ENCODE measurements at regions not wholly inside any gene's neighbourhood (a gene's known extent, or its start where the extent isn't known, plus 50 kb on each side); places are given as distances from the start of the nearest gene placed in this dataset.
A peak's percentile ranks its signal among the peaks of the same experiment; 100 is the strongest.
"Not testable (repeated sequence)": the region's sequence is repeated elsewhere in the genome, so short reads cannot be mapped to it uniquely, and the experiment has no call there.

DNA sequence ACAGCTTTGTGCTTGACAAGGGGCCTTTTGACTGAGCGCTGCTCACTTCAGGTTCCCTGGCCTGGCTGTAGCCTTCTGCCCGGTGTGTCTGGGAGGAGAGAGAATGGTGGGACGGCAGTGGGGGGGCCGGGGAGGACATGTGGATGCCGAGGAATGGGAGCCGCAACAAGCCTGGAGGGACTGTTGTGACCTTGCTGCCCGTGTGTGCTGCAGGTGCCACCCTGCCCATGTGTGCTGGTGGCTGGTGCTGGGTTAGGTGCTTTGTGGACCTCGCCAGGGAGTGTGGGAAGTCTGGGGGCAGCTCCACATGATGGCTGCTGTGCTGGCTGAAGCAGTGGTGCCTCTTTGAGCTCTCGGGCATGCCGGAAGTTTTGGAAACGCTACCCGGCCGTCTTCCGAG lies 132.1 kb downstream of the LAT start:
- H3K27ac ChIP-seq (ENCODE audit: extremely low read depth, low read depth, low read length) = no peak overlapping the region
- POLR2A ChIA-PET = no interaction called here
- TF ChIP-seq ZNF561 (tag by site-specific recombination; IDR thresholded peaks at IDR 0.05; ENCODE audit: borderline replicate concordance) = no peak
- TF ChIP-seq ZNF184 (tag by site-specific recombination; IDR thresholded peaks at IDR 0.05) = no peak
- no peak for TF ChIP-seq ZNF112 (tag by site-specific recombination; IDR thresholded peaks at IDR 0.05)
- TF ChIP-seq PRDM1 (tag by site-specific recombination; IDR thresholded peaks at IDR 0.05) = no peak
- TF ChIP-seq ZNF530 (tag by site-specific recombination; IDR thresholded peaks at IDR 0.05; ENCODE audit: low read depth) = no peak
- TF ChIP-seq, protein P1, sequence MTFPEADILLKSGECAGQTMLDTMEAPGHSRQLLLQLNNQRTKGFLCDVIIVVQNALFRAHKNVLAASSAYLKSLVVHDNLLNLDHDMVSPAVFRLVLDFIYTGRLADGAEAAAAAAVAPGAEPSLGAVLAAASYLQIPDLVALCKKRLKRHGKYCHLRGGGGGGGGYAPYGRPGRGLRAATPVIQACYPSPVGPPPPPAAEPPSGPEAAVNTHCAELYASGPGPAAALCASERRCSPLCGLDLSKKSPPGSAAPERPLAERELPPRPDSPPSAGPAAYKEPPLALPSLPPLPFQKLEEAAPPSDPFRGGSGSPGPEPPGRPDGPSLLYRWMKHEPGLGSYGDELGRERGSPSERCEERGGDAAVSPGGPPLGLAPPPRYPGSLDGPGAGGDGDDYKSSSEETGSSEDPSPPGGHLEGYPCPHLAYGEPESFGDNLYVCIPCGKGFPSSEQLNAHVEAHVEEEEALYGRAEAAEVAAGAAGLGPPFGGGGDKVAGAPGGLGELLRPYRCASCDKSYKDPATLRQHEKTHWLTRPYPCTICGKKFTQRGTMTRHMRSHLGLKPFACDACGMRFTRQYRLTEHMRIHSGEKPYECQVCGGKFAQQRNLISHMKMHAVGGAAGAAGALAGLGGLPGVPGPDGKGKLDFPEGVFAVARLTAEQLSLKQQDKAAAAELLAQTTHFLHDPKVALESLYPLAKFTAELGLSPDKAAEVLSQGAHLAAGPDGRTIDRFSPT (tag by site-specific recombination; IDR thresholded peaks at IDR 0.05) = no peak
- TF ChIP-seq, protein P2, sequence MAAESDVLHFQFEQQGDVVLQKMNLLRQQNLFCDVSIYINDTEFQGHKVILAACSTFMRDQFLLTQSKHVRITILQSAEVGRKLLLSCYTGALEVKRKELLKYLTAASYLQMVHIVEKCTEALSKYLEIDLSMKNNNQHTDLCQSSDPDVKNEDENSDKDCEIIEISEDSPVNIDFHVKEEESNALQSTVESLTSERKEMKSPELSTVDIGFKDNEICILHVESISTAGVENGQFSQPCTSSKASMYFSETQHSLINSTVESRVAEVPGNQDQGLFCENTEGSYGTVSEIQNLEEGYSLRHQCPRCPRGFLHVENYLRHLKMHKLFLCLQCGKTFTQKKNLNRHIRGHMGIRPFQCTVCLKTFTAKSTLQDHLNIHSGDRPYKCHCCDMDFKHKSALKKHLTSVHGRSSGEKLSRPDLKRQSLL (tag by site-specific recombination; IDR thresholded peaks at IDR 0.05) = no peak
- no peaks in the 10 kb centered on the region for H3K36me3 ChIP-seq (ENCODE audit: control insufficient read depth in 2 of 2, insufficient read depth in 1 of 2, low read length in 2 of 2)
- CTCF ChIA-PET = no interaction called here
- H3K4me3 ChIP-seq (ENCODE audit: low read depth, low read length) = no peak overlapping the region
- H3K9me3 ChIP-seq (ENCODE audit: control insufficient read depth, insufficient read depth, low read depth, low read length) = no peaks in the 10 kb centered on the region
- no peaks in the 10 kb centered on the region for H3K4me1 ChIP-seq (ENCODE audit: control insufficient read depth, insufficient read depth, low read length)

DNA sequence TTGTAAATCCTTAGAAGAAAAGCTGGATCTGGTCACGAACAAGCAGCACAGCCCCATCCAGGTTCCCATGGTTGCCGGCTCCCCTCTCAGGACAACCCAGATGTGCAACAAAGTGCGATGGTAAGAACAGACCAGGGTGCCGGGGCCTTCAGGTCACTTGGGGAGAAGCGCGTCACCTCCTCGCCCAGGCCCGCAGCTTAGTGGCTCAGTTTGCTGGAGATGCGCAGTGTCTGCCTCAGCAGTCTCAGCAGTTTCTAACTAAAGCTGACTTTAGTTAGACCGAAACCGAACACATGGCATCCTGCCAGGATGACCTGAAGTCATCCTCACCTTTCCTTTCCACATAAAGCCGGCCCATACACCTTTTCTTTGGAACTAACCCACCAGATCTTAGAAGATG lies 131.4 kb downstream of the LAT start:
- H3K27ac ChIP-seq (ENCODE audit: extremely low read depth, low read depth, low read length); H3K9me3 ChIP-seq (ENCODE audit: control insufficient read depth, insufficient read depth, low read depth, low read length); H3K36me3 ChIP-seq (ENCODE audit: control insufficient read depth in 2 of 2, insufficient read depth in 1 of 2, low read length in 2 of 2); POLR2A ChIA-PET; H3K4me1 ChIP-seq (ENCODE audit: control insufficient read depth, insufficient read depth, low read length); H3K4me3 ChIP-seq (ENCODE audit: low read depth, low read length): not testable (repeated sequence)
- CTCF ChIA-PET = interaction anchor here (0.6 to 1.1 kb wide), 2 partner anchors 143 to 200 kb away, joined by 3 to 4 read pairs; no protein-coding TSS in a partner anchor

DNA sequence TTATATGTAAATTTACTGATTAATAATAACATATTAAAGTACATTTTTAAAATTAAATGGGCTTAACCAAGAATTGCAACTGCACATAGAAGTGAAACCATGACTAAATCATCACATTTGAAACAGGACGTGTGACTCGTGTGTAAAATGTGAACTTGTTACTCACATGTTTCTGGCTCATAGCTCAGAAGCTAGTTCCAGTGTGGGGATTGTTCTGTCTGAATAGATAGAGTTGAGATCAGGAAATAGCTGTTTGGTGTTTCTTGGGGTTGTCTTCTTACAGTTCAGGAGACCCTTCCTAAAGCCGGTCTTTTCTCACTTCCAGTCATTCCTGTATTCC lies 130.9 kb downstream of the LAT start:
- H3K9me3 ChIP-seq (ENCODE audit: control insufficient read depth, insufficient read depth, low read depth, low read length); H3K36me3 ChIP-seq (ENCODE audit: control insufficient read depth in 2 of 2, insufficient read depth in 1 of 2, low read length in 2 of 2); H3K4me1 ChIP-seq (ENCODE audit: control insufficient read depth, insufficient read depth, low read length); H3K27ac ChIP-seq (ENCODE audit: extremely low read depth, low read depth, low read length); POLR2A ChIA-PET; H3K4me3 ChIP-seq (ENCODE audit: low read depth, low read length): not testable (repeated sequence)
- CTCF ChIA-PET = interaction anchor here (0.8 to 1.2 kb wide), 3 partner anchors 18 to 200 kb away, joined by 3 to 4 read pairs (median 4); no protein-coding TSS in a partner anchor

DNA sequence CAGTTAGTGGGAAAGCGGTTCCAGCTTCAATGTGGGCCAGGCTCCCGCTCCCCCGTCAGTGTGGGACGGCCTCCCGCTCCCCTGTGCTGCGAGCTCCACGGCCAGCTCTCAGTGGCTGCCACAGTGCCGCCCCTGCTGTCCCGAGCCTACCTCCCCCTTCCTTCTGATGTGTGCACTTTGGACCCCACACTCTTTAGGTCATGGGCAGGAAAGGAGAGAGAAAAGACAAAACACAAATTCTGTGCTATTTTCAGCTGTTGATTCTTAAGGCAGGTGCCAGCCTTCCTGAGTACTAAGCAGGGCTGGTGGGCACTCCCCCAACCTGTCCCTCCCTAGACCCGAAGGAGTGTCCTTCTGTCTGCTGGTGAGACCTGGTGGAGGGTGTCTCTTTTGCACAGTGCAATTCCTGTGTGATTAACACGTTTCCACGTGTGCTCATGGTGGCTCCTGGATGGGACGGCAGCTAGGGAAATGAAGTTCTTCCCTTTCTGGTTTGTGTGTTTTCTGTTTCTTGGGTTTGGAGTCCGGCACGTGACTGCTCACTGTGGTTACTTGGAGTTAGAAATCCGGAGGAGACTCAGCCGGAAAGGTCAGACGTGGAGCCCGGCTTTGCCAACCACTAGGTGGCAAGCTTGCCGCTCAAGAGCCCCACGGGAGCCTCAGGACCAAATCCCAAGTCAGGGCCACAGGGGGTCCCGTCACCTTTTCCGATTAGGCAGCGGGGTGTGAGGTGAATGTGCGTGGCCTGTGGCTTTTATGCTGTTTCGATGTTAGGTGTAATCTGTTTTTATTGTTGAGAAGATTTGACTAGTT lies 130.3 kb downstream of the LAT start:
- H3K4me3 ChIP-seq (ENCODE audit: low read depth, low read length); H3K4me1 ChIP-seq (ENCODE audit: control insufficient read depth, insufficient read depth, low read length); POLR2A ChIA-PET; H3K36me3 ChIP-seq (ENCODE audit: control insufficient read depth in 2 of 2, insufficient read depth in 1 of 2, low read length in 2 of 2); H3K27ac ChIP-seq (ENCODE audit: extremely low read depth, low read depth, low read length); H3K9me3 ChIP-seq (ENCODE audit: control insufficient read depth, insufficient read depth, low read depth, low read length): not testable (repeated sequence)
- TF ChIP-seq, protein P3, sequence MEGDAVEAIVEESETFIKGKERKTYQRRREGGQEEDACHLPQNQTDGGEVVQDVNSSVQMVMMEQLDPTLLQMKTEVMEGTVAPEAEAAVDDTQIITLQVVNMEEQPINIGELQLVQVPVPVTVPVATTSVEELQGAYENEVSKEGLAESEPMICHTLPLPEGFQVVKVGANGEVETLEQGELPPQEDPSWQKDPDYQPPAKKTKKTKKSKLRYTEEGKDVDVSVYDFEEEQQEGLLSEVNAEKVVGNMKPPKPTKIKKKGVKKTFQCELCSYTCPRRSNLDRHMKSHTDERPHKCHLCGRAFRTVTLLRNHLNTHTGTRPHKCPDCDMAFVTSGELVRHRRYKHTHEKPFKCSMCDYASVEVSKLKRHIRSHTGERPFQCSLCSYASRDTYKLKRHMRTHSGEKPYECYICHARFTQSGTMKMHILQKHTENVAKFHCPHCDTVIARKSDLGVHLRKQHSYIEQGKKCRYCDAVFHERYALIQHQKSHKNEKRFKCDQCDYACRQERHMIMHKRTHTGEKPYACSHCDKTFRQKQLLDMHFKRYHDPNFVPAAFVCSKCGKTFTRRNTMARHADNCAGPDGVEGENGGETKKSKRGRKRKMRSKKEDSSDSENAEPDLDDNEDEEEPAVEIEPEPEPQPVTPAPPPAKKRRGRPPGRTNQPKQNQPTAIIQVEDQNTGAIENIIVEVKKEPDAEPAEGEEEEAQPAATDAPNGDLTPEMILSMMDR (tag by site-specific recombination; IDR thresholded peaks at IDR 0.05) = peak; percentile 45; the same call in 1 of the 2 replicates
- 0 out of 2 replicates have a peak, but pooled peaks have one; percentile 14 for TF ChIP-seq ZFHX2 (tag by site-specific recombination; conservative IDR thresholded peaks at IDR 0.05)
- TF ChIP-seq GLIS1 (tag by site-specific recombination; IDR thresholded peaks at IDR 0.05) = peak; percentile 48
- peak; percentile 43; the same call in 1 of the 2 replicates for TF ChIP-seq ZNF335 (tag by site-specific recombination; conservative IDR thresholded peaks at IDR 0.05)
- peak; percentile 72 for TF ChIP-seq ZNF654 (tag by site-specific recombination; IDR thresholded peaks at IDR 0.05; ENCODE audit: low read depth)
- peak; percentile 46; the same call in 1 of the 2 replicates for TF ChIP-seq EGR2 (tag by site-specific recombination; IDR thresholded peaks at IDR 0.05; ENCODE audit: low read depth)
- TF ChIP-seq, protein P1 (tag by site-specific recombination; IDR thresholded peaks at IDR 0.05) = 0 out of 2 replicates have a peak, but pooled peaks have one; percentile 20
- 0 out of 2 replicates have a peak, but pooled peaks have one; percentile 25 for TF ChIP-seq GLIS2 (tag by site-specific recombination; IDR thresholded peaks at IDR 0.05)
- CTCF ChIA-PET = interaction anchor here (0.7 to 1.2 kb wide), 5 partner anchors 18 to 916 kb away, joined by 3 to 4 read pairs (median 3); no protein-coding TSS in a partner anchor
